AML-193 (cell line): ENCODE measurements at regions not wholly inside any gene's neighbourhood (a gene's known extent, or its start where the extent isn't known, plus 50 kb on each side); places are given as distances from the start of the nearest gene placed in this dataset.
"Not testable (repeated sequence)": the region's sequence is repeated elsewhere in the genome, so short reads cannot be mapped to it uniquely, and the experiment has no call there.

Experiments used
- DNase-seq, 2 experiments: peaks; one replicate each; lab custom pipeline; 2025; lab: John Stamatoyannopoulos, UW

DNA sequence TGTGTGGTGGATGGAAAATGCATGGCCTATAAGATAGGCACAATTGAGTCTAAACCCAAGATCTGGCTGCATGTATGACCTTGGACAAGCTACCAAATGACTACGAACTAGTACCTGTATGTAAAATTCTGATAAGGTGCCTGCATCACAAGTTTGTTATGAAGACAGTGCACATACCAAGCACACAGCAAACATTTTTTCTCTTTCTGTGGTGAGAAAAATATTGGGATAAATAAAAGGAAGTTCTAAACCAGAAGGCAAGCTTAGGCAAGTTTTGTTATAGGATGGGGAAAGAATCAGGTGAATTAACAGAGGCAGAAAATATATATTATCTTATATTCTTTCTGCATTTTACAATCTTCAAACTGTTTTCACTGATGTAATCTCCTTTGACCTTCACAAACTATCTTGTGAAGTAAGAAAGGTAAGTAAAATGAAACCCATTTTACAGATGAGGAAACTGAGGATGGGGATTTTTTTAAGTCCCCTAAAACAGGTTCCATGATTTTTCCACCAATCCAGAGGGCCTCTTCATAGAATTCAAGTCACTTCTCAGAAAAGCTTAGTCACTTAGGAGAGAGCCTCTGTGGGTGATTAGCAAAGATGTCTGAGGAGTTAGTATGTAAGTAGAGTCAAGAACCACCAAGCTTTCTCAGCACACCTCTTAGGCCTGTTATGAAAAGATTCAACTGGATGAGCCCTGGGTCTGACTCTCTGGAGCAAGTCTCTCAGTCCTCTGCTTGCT lies 132.0 kb upstream of the RAP1B start:
- DNase-seq = no peak

DNA sequence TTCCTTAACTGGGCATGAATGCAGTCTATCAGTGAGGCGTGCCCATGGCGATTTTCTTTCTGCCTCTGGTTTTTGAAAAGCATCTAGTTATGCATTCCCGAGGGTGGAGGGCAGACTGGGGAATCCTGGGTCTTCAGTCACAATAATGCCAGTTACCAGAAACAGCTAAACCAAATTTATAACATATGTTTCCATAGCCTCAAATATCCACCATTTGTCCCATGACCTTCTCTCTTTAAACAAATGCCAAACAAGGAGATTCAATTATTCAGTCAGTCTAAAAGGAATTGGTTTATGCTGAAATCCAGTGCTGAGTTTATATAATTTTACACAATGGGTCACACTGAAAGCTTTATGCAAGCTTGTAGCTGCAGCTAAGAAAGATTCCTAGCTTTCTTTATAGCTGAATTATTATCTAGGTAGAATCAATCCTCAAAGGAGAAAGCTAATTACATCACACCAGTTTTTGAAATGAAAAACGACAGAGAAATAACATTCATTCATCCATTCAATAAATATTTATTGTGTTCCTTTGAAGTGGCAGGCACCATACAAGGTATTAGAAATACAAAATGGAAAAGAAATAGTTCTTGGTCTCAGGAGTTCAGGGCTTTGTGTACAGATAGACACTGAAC lies 131.3 kb upstream of the RAP1B start:
- DNase-seq = no peak

DNA sequence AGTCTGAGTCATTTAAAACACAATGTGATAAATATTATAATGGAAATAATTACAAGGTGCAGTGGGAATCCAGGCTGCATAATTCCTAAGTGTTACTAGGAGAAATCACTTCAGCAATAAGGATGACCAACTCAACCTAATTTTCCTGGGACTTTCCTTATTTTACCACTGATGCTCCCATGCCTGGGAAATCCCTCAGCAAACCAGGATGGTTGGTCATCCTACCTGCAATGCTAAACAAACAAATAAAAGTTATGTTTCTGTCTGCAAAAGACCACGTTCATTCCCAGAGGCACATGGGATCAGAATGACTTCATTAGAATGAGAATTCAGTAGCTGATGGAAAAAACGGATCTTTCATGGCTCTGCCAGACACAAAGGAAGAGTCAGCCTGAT lies 130.8 kb upstream of the RAP1B start:
- no peak for DNase-seq

DNA sequence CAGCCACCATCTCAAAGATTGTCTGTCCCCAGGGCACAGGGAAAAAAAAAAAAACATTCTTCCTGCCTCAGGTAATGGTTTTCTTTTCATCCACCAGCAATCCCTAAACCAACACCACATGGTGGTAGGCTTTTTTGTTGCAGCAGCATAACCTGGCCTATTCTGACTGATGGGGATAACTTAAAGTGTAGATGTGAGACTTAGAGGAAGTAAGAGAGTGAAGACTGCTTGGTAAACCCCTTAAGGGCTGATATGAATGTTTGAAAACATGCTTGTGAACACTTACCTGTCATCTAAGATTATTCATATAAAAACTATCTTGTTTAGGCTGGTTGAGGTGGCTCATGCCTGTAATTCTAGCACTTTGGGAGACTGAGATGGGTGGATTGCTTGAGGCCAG lies 130.2 kb upstream of the RAP1B start:
- DNase-seq = no peak

DNA sequence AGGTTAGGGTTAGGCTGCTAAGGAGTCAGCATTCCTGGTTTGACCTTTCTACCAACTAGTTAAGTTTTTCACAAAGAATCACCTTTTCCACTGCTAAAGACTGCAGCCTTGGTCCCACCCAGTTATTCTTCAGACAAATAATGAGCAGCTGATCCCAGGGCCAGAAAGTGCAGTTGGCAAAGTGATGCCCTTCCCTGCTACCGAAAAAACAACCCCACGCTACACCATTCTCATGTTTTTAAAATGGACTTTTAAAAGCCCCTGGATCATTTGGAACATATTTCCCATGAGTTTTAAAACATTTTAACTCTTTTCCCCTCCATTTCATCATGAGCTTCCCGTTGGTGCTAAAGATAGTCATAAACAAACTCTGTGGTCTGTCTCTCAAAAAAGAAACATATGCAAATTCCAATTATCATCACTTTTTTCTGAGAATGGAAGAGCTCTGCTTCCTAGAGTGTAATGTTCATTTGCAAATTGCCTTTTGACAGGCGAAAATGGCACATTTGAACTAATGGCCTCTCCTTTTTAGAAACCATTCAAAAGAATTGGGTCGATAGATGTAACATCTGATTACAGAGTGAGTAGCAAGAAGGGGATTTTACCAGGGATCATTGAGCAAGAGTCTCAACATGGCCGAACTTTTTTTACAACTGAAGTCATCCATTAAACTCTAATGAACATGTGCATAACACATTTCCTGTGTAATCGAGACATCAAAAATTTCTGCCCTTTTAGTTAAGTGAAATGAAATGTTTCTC lies 129.3 kb upstream of the RAP1B start:
- DNase-seq = no peak

DNA sequence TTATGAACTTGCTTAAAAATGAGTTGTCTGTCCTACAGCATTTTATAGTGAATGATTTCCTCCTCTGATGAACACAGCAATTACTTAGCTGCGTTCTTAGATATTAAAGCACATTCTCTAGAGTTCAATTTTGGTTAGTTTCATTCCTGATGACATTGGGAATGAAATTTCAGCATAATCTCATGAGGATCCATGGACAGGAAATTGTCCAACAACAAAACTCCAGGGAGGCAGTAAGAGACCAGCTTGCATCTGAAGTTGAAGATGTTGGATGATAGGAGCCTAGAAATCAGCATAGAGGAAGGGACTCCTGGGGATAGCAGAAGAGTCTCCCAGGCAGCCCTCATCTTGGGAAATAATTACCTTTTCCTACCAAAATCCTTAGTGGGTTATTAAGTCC lies 128.7 kb upstream of the RAP1B start:
- no peak for DNase-seq

DNA sequence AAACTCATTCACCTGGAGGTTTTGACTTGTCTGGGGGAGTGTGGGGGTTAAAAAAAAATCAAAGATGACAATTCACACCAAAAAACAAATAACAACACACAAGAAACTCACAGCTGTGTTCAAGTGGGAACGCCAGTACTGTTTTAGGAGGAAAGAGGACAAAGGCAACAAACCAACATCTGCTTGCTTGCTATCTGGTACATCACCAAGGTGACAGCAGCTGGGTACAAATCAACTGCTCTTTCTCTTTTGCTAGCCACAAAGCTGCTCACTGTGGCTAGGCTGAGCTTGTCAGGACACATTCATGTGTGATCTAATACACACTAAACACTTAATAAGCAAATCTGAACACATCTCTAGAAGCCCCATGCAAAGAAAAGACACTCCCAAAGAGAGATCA lies 128.0 kb upstream of the RAP1B start:
- DNase-seq = no peak

DNA sequence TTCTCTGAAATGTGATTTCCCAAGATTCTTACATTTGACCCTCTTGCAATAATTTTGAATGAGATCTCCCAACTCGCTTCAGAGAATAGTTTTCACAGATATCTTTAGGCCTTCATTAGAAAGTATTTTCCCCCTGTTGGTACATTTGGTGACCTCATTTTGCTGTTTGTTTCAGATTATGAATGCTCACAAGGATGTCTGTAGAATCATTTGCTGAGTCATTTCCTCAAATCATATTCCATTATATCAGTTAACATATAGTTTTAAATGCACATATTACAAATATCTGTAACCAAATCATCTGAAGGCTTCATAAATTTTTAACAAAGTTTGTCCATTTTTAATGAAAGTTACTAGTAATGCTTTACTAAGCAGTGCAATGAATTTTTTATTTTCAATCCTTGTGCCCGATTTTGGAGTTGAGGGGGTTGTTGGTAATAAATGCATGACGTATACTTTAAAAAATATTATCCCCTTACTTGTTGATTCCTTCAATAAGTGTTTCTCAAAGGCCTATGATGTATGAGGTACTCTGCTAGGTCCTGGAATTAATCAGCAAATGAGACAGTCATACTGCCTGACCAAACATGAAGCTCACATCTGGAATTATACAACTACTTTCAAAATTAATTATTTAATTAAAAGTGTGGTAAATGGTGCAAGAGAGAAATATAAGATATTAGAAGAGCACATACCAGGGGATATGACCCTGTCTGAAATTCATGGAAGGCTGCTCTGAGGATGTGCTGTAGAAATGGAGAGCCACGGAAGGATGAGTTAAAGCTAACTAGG lies 126.9 kb upstream of the RAP1B start:
- DNase-seq = no peak

DNA sequence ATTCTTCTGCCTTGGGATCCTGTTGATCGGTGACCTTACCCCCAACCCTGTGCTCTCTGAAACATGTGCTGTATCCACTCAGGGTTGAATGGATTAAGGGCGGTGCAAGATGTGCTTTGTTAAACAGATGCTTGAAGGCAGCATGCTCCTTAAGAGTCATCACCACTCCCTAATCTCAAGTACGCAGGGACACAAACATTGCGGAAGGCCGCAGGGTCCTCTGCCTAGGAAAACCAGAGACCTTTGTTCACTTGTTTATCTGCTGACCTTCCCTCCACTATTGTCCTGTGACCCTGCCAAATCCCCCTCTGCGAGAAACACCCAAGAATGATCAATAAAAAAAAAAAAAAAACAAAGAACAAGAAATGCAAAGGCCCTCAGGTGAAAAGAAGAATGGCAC lies 126.1 kb upstream of the RAP1B start:
- not testable (repeated sequence) for DNase-seq

DNA sequence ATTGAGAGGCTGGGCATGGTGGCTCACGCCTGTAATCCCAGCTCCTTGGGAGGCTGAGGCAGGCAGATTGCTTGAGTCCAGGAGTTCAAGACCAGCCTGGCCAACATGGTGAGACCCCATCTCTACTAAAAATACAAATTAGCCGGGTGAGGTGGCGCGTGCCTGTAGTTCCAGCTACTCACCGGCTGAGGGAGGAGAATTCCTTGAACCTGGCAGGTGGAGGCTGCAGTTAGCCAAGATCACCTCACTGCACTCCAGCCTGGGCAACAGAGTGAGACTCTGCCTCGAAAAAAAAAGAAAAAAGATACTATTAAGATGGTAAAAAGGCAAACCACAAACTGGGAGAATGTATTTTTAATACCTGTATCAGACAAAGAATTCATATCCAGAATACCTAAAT lies 124.2 kb upstream of the RAP1B start:
- not testable (repeated sequence) for DNase-seq

DNA sequence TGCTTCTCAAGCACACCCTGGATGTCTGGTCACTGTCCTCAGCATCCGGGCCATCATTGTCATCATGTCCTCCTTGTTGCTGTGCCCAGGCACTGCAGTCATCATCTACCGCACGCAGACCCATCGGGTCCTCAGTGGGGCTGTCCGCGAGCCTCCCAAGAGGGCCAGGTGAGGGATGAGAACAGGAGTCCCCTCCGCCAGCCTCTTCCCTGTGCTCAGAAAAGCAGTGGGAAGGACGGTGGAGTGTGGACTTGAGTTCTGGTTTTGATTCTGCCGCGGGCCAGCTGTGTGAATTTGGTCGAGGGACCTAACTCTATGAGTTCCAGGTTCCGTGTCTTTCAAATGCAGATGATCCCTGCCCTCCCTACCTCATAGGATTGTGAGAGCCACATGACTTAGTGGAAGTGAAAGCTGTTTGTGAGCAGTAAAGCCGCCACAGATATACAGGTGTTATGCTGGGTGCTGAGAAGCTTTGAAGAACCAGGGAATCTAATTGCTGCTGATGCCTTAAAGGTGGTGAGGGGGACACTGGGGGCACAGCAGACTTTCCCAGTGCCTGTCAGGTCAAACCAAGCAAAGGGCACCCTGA lies 122.9 kb upstream of the RAP1B start:
- DNase-seq = no peak

DNA sequence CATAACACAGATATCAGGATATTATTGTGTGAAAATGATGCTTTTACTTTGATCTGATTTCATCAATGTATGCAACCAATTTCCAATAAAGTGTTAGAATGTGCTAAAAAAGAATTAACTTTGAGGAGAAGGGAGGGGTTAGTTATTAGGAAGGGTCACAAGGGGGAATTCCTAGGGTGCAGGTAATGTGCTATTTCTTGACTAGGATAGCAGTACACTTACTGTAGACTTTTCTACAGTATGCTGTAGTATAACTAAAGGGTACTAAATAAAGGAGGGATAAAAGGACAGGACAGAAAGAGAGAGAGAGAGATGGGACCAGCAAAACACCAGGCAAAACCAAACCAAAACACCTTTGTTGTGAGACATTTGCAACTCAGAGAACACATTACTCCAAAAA lies 121.4 kb upstream of the RAP1B start:
- no peak for DNase-seq

DNA sequence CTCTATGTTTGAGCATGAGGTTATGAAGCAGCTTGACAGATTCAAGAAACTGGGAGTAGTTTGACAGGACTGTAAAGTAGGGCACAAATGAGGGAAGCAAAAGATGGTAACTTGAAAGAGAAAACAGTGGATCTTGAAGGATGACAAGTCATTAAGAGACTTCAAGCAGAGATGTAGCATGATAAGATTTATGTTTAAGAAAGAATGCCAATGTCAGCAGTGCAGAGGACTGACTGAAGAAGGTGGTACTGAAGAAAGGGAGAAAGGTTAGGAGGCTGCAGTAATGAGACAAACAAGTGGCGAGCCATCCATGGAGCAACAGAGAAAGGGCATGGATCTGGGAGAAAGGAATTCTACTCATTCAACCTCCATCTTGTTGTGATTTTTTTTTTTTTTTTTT lies 120.2 kb upstream of the RAP1B start:
- no peak for DNase-seq

DNA sequence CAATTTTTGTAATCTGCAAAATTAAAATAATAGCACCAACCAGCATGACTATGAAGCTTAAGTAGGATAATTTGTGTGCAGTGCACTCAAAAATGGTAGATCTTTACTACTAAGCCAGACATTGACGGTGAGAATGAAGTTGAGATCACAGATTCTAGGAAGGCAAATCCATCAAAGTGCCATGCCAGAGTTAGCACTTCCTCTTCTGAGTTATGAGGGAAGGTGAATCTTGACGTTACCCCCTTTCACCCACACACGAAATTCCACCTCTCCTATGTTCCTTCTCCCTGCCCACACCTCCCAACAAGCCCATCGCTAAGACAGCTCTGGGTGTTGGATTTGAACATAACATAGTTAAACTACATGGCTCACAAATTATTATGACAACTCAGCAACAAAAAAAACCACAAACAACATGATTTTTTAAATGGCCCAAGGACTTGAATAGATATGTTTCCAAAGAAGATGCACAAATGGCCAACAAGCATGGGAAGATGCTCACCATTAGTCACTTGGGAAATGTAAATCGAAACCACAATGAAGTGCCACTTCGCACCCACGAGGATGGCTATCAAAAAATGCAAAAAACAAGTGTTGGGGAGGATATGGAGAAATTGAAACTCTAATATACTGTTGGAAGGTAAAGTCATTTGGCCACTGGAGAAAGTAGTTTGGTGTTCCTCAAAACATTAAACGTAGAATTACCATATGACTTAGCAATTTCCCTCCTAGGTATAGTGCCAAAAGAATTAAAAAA lies 119.3 kb upstream of the RAP1B start:
- DNase-seq = no peak

DNA sequence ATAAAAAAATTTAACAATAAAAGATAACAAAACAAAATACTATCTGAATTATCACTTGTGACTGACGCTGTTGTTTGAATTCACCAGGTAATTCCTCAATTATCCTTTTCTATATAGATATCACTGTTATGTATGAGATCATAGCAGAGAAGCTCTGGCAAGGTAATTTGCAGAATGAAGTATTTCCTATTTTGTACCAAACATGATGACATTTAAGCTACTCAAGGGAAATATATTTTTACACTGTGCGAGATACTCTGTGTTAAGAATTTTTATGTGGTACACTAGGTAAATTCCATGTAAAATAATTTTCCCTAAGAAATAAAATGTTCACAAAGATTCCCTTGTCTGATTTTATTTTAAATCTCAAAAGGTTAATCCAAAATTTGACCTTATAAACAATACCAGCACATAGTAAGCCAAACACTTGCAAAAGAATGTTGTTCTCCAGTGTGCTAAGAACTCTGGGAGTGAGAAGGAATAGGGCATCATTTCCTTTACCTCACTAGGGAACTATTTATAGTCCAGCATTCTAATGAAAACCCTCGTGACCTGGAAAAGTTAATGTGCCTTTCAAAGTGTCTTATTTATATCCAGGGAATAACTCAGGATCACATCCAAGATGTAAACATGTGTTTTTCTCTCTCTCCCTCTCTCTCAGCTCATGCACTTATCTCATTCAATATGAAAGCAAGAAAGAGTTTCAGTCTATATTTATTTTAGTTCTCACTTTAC lies 115.2 kb upstream of the RAP1B start:
- DNase-seq = no peak

DNA sequence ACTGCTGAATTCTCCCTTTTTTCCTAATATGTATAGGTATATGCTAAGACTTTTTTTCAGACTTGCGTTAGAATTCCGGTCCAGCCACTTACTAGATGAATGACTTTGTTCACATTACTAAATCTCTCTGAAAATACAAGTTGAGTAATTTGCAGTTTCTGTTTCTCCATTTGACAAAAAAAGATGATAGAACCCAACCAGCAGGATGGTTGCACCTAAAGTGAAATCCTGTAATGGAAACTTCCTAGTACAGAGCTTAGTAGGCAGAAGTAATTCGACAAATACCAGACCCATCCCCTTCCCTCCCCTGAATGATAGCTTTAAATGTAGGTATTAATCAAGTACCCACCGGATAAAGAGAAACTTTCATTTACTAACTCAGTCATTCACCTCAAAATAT lies 113.6 kb upstream of the RAP1B start:
- no peak for DNase-seq

DNA sequence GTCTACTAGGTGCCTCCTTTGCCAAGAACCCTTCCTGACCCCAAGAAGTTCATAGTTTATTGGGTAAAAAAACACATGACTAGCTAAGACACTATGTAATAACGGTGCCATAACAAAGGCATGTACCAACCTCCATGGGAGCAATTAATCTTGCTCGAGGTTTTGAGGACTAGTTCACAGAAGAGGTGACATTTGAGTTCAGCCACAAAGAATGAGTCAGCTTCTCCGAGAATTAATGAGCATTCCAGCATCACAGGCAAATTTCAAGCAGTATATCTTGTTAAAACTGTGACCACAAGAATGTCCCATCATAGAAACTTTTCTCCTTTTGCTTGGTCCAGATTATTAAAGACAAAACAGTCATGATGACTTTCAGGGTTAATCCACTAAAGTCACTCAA lies 113.0 kb upstream of the RAP1B start:
- DNase-seq = no peak

DNA sequence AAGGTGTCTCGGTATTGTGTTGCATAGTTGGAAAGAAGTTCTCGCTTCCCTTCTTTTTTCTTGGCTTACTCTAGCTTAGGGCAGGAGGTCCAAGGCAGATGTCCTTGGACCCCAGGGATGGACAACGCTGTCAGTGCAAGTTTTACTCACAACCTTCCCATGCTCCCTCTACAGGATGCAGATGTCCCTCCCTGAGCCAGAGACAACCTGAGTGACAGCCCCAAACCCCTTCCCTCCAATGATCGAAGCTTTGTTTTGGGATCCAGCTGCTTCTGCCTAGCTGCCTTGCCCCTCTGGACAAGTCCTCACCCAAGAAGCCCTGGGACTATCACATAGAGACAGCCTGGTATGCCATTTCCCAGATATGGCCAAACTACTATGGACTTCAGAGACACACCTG lies 112.0 kb upstream of the RAP1B start:
- no peak for DNase-seq

DNA sequence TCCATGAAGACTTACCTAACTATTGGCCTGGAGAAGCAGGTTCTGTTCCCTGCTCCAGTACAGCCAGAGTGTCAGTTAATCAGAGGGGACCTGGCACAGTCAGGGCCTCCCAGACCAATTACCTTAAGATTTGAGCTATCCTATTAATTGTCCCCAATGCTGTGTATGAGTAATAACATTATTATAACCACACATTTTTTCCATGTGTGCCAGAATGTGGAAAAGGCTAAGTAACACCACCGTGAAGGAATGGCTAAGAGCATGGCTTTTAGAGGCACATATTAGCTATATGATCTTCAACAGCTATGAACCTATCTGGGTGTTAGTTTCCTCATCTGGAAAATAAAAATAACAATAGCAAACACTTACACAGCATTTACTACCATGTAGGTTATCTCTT lies 111.1 kb upstream of the RAP1B start:
- no peak for DNase-seq

DNA sequence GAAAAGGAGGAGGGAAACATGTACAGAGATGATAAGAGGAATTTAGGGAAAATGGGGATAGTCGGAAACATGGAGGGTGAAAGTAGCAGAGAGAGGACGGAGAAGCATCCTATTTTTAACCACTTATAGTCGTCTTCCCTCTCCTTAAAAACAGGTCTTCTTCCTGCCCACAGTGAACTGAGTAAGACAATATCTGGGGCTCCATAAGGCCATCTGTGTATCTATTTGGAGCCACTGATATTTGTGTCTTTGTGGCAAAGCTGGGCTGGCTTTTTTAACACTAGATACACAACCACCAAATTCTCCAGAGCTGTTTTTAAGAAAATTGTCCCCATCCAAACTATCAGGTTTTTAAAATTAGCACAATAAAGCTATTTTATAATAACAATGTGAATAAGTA lies 109.5 kb upstream of the RAP1B start:
- no peak for DNase-seq

DNA sequence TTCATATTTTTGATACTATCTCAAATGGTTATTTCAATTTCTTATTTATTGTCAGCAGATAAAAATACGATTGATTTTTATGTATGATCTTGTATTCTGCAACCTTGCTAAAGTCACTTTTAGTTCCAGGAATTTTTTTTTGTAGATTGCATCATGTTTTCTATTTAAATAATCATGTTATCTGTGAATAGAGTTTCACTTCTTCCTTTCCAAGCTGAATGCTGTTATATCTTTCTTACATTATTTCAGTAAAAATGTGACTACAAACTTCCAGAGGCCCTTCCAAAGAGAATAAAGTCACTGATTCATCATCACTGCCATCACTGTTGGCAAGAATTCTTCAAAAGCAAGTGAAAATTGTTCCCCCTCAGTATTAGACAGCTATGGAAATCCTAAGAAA lies 104.7 kb upstream of the RAP1B start:
- DNase-seq = no peak
